HL-60 (cell line): ENCODE measurements at regions not wholly inside any gene's neighbourhood (a gene's known extent, or its start where the extent isn't known, plus 50 kb on each side); places are given as distances from the start of the nearest gene placed in this dataset.

ENCODE experiments used
- DNase-seq, 2 experiments: peaks; one replicate each; pipeline ENCODE4 v3.0.0-alpha.2; 2010 to 2020; ENCODE audit warnings: low read depth in 1 of 2, low spot score in 1 of 2
- H3K27ac ChIP-seq: fragments of 250-450 bp; sonication (Bioruptor Pico); replicated peaks from 2 replicates; pipeline ENCODE4 v1.5.1; 2020; ENCODE audit warnings: mild to moderate bottlenecking, moderate library complexity
- H3K27me3 ChIP-seq: fragments of 250-450 bp; sonication (Bioruptor Pico); 2 replicates; pipeline ENCODE4 v1.5.1; 2021; ENCODE audit warnings: mild to moderate bottlenecking, moderate library complexity; ENCODE audit not compliant: insufficient read depth, poor library complexity, severe bottlenecking
- H3K4me3 ChIP-seq: replicated peaks from 2 replicates; pipeline ENCODE4 v1.5.1; 2011; ENCODE audit warnings: mild to moderate bottlenecking, control low read depth, low read length; ENCODE audit not compliant: insufficient read depth
- GABPA ChIP-seq: IDR thresholded peaks from 2 replicates; pipeline ENCODE4 v1.6.1; 2012; ENCODE audit warnings: low read depth
- POLR2AphosphoS5 ChIP-seq: IDR thresholded peaks from 2 replicates; pipeline ENCODE4 v1.6.1; 2012; ENCODE audit warnings: low read depth
- SPI1 ChIP-seq: IDR thresholded peaks from 2 replicates; pipeline ENCODE4 v1.6.1; 2012; ENCODE audit warnings: low read depth, mild to moderate bottlenecking, borderline replicate concordance
- TF ChIP-seq, protein P1 (sequence below): IDR thresholded peaks from 2 replicates; pipeline ENCODE4 v1.6.1; 2012; ENCODE audit warnings: low read depth; ENCODE audit not compliant: insufficient replicate concordance
- TF ChIP-seq, protein P2 (sequence below): IDR thresholded peaks from one replicate; pipeline ENCODE4 v1.5.1; 2011; ENCODE audit warnings: low read length, control low read depth, inconsistent platforms; ENCODE audit not compliant: insufficient read depth

DNA sequence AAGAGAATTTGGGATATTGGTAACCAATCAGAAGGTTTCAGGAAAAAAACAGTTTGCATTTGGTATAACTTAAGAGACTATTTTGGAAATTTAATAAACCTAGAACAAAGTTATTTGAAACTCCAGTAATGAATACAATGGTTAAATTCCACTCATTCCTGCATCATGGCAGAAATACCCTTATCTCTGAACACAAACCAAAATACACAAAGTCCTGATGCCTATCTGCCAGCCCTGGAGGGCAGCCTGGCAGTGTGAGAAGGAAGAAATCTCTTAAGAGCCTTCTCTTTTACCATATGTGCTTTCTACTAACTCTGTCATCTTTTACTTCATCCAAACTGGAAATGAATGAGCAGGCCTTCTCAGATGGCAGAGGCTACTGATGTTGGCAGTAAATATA is 147.1 kb upstream of the LYZL1 start:
- no peak for DNase-seq
- H3K27me3 ChIP-seq, result no peaks in the 10 kb centered on the region
- H3K27ac ChIP-seq, result no peak overlapping the region
- H3K4me3 ChIP-seq, result no peak overlapping the region
- no peak for TF ChIP-seq GABPA
- TF ChIP-seq SPI1, result no peak
- TF ChIP-seq, protein P1, sequence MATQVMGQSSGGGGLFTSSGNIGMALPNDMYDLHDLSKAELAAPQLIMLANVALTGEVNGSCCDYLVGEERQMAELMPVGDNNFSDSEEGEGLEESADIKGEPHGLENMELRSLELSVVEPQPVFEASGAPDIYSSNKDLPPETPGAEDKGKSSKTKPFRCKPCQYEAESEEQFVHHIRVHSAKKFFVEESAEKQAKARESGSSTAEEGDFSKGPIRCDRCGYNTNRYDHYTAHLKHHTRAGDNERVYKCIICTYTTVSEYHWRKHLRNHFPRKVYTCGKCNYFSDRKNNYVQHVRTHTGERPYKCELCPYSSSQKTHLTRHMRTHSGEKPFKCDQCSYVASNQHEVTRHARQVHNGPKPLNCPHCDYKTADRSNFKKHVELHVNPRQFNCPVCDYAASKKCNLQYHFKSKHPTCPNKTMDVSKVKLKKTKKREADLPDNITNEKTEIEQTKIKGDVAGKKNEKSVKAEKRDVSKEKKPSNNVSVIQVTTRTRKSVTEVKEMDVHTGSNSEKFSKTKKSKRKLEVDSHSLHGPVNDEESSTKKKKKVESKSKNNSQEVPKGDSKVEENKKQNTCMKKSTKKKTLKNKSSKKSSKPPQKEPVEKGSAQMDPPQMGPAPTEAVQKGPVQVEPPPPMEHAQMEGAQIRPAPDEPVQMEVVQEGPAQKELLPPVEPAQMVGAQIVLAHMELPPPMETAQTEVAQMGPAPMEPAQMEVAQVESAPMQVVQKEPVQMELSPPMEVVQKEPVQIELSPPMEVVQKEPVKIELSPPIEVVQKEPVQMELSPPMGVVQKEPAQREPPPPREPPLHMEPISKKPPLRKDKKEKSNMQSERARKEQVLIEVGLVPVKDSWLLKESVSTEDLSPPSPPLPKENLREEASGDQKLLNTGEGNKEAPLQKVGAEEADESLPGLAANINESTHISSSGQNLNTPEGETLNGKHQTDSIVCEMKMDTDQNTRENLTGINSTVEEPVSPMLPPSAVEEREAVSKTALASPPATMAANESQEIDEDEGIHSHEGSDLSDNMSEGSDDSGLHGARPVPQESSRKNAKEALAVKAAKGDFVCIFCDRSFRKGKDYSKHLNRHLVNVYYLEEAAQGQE, result no peak
- no peak for TF ChIP-seq POLR2AphosphoS5
- TF ChIP-seq, protein P2, sequence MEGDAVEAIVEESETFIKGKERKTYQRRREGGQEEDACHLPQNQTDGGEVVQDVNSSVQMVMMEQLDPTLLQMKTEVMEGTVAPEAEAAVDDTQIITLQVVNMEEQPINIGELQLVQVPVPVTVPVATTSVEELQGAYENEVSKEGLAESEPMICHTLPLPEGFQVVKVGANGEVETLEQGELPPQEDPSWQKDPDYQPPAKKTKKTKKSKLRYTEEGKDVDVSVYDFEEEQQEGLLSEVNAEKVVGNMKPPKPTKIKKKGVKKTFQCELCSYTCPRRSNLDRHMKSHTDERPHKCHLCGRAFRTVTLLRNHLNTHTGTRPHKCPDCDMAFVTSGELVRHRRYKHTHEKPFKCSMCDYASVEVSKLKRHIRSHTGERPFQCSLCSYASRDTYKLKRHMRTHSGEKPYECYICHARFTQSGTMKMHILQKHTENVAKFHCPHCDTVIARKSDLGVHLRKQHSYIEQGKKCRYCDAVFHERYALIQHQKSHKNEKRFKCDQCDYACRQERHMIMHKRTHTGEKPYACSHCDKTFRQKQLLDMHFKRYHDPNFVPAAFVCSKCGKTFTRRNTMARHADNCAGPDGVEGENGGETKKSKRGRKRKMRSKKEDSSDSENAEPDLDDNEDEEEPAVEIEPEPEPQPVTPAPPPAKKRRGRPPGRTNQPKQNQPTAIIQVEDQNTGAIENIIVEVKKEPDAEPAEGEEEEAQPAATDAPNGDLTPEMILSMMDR, result no peak

DNA sequence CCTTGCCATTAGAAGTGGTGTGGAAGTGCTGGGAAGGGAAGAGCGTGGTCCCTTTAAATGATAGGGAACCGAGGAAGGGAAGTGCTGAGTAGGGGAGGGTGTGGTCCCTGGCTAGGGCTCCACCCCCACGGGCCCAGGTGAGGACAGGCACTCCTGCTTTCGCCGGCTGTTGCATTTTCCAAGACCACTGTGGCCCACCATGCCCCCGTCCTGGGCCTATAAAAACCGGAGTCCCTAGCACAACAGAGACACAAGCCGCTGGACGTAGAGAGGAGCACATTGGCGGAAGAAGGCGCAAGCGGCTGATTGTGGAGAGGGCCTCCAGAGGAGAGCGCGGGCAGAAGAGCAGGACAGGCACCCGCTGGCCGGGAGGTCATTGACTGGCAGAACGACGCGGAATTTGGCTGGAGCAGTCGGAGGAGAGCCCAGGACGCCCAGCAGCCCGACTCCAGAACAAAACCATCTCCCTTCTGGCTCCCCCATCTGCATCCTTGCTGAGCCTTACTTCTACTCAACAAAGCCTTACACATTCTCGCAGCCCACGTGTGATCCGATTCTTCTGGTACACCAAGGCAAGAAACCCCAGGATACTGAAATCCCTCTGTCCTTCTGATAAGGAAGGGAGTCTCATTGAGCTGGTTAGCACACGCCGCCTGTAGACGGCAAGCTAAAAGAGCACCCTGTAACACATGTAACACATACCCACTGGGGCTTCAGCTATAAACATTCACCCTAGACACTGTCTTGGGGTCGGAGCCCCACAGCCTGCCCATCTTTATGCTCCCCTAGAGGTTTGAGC is 146.2 kb upstream of the LYZL1 start:
- TF ChIP-seq SPI1 (no peak), POLR2AphosphoS5 (no peak), GABPA (no peak)
- TF ChIP-seq, protein P2, result no peak
- TF ChIP-seq, protein P1, result no peak
- no peak overlapping the region for H3K27ac ChIP-seq
- no peaks in the 10 kb centered on the region for H3K27me3 ChIP-seq
- H3K4me3 ChIP-seq, result no peak overlapping the region
- DNase-seq, result no peak

DNA sequence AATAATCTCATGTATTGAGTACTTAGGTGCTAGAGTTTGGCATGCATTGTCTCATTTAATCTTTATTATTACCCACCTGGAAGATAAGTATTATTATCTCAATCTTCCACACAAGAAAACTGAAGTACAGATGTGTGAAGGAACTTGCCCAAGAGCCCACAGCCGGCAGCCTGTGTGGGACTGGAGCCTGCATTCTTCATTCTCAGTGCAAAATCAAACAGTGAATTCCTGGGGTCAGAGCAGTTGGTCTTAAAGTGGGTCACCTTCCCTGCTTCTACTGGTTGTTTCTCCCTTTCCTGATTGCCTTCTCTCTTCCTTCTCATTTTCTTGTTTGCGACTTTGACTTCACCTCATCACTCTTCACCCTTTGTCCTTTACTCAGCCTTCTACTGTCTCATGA is 144.7 kb upstream of the LYZL1 start:
- Histone ChIP-seq H3K27me3 (no peaks in the 10 kb centered on the region), H3K27ac (no peak overlapping the region), H3K4me3 (no peak overlapping the region)
- TF ChIP-seq, protein P1, result no peak
- TF ChIP-seq SPI1 (no peak), POLR2AphosphoS5 (no peak), GABPA (no peak)
- TF ChIP-seq, protein P2, result no peak
- no peak for DNase-seq
